ENCODE measurements at regions not wholly inside any gene's neighbourhood (a gene's known extent, or its start where the extent isn't known, plus 50 kb on each side); places are given as distances from the start of the nearest gene placed in this dataset.

DNA sequence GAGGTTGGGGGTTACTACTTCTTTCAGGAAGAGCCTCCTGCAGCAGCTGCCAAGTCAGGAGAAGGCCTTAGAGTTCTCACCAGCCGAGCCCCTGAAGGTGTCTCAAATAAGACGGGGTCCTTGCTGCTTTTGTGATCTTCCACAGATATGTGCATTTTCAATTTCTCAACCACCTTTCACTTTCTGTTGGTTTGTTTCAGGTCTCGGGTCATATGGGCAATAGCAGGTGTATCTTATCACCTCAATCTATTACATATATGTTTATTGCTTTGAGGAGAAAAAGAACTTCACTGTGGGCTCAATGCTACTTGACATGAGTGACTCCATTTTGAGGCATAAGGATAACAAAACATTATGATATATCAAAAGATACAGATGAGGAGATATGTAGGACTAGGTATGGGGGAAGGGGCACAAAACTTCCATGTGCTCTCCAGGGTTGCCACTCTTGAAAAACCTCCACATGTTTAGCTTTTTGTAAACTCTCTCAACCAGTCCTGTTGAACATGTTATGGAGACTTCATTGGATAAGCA lies 1171.4 kb upstream of the ADGRL2 start:
- TF ChIP-seq CTCF (IDR thresholded peaks at IDR 0.05) (no peak), POLR2A (IDR thresholded peaks at IDR 0.05; ENCODE audit: low read depth) (no peak), EP300 (IDR thresholded peaks at IDR 0.05) (no peak)
